GM12878 (cell line): ENCODE measurements at regions not wholly inside any gene's neighbourhood (a gene's known extent, or its start where the extent isn't known, plus 50 kb on each side); places are given as distances from the start of the nearest gene placed in this dataset.

Experiments used
- ATAC-seq: fragments of 200-7000 bp; cut with Tn5 transposase; 3 replicates; pipeline ENCODE4 v1.9.1; 2020; ENCODE audit warnings: mild to moderate bottlenecking, moderate library complexity
- BruUV-seq: library from RNA; stranded (reverse); fragments of 400-500 nt; replicated peaks from 2 replicates; lab custom pipeline; 2021; lab: Mats Ljungman, UMichigan
- CTCF ChIA-PET: fragments of 300-600 bp; sonication (Branson Sonifier 250); formaldehyde crosslinking; extraction: SDS; loops from one replicate; lab custom pipeline; 2021; ENCODE audit warnings: inconsistent platforms; lab: Yijun Ruan, JAX
- POLR2A ChIA-PET: fragments of 350-600 bp; formaldehyde crosslinking; extraction: SDS; loops from one replicate; lab custom pipeline; 2021; ENCODE audit warnings: inconsistent platforms; lab: Charles Lee
- RAD21 ChIA-PET: fragments of 300-600 bp; sonication (Branson Sonifier 250); formaldehyde crosslinking; loops from one replicate; lab custom pipeline; 2023; ENCODE audit warnings: antibody characterized with exemption; ENCODE audit not compliant: unreplicated experiment; lab: Charles Lee
- SMC1A ChIA-PET: fragments of 300-600 bp; sonication (Branson Sonifier 250); formaldehyde crosslinking; loops from one replicate; lab custom pipeline; 2023; ENCODE audit not compliant: unreplicated experiment, uncharacterized antibody; lab: Charles Lee
- DNase-seq: peaks from one replicate; pipeline ENCODE4 v3.0.0-alpha.2; 2011; ENCODE audit warnings: low read depth, low spot score
- FAIRE-seq: peaks from 3 replicates; lab custom pipeline; 2011; peaks lifted over from hg19 to GRCh38; lab: Jason Lieb, UNC
- H2AFZ ChIP-seq: 2 replicates; pipeline ENCODE4 v1.6.0; 2011; ENCODE audit warnings: low read depth, low read length, control low read depth; ENCODE audit not compliant: control insufficient read depth
- H3K27ac ChIP-seq: 2 replicates; pipeline ENCODE4 v1.5.1; 2011; ENCODE audit warnings: control low read depth; ENCODE audit not compliant: control insufficient read depth, insufficient read depth
- H3K27me3 ChIP-seq, 2 experiments: replicated peaks in 1 of 2; 2 replicates each; pipeline versions ENCODE4 v1.6.0 to v1.6.1; 2011; ENCODE audit warnings: low read length in 1 of 2; ENCODE audit not compliant: control insufficient read depth in 2 of 2, insufficient read depth in 2 of 2
- H3K36me3 ChIP-seq, 2 experiments: 2 replicates each; pipeline ENCODE4 v1.5.1; 2011; ENCODE audit warnings: low read length in 1 of 2; ENCODE audit not compliant: control insufficient read depth in 2 of 2, insufficient read depth in 2 of 2
- H3K4me1 ChIP-seq: 2 replicates; pipeline ENCODE4 v1.6.1; 2011; ENCODE audit warnings: mild to moderate bottlenecking, low read length, moderate library complexity, mixed read lengths; ENCODE audit not compliant: control insufficient read depth, insufficient read depth
- H3K4me2 ChIP-seq: 2 replicates; pipeline ENCODE4 v1.6.0; 2011; ENCODE audit warnings: control low read depth; ENCODE audit not compliant: control insufficient read depth, insufficient read depth
- H3K4me3 ChIP-seq: fragments of 200-600 bp; sonication (generic); 2 replicates; pipeline ENCODE4 v1.5.1; 2016
- H3K79me2 ChIP-seq: 2 replicates; pipeline ENCODE4 v1.6.0; 2011; ENCODE audit warnings: low read length; ENCODE audit not compliant: control insufficient read depth, insufficient read depth
- H3K9ac ChIP-seq: 2 replicates; pipeline ENCODE4 v1.8.0; 2011; ENCODE audit warnings: low read length, control low read depth, mixed read lengths; ENCODE audit not compliant: control insufficient read depth, insufficient read depth
- H3K9me3 ChIP-seq: replicated peaks from 3 replicates; pipeline ENCODE4 v1.5.1; 2011; ENCODE audit warnings: mild to moderate bottlenecking, low read length; ENCODE audit not compliant: control insufficient read depth, insufficient read depth
- H4K20me1 ChIP-seq: 2 replicates; pipeline ENCODE4 v1.6.0; 2011; ENCODE audit not compliant: control insufficient read depth, insufficient read depth
- CHD1 ChIP-seq: IDR thresholded peaks from 2 replicates; pipeline ENCODE4 v1.6.1; 2012; ENCODE audit warnings: low read depth, low read length, improper control_type of control experiment
- E2F8 ChIP-seq: fragments of 450-650 bp; IDR thresholded peaks from 2 replicates; pipeline ENCODE4 v1.6.1; 2018; ENCODE audit warnings: mild to moderate bottlenecking, low read depth, moderate library complexity; ENCODE audit not compliant: partially characterized antibody
- ESRRA ChIP-seq: IDR thresholded peaks from 2 replicates; pipeline ENCODE4 v1.6.1; 2012; ENCODE audit warnings: mild to moderate bottlenecking, low read length, improper control_type of control experiment
- KAT2A ChIP-seq: conservative IDR thresholded peaks from 2 replicates; pipeline ENCODE4 v1.6.1; 2011; ENCODE audit warnings: low read depth, low read length; ENCODE audit not compliant: control insufficient read depth
- PKNOX1 ChIP-seq: fragments of 450-650 bp; IDR thresholded peaks from 2 replicates; pipeline ENCODE4 v1.6.1; 2016; ENCODE audit warnings: mild to moderate bottlenecking
- POU2F2 ChIP-seq: IDR thresholded peaks from 3 replicates; pipeline ENCODE4 v1.6.1; 2011; ENCODE audit warnings: low read depth, mild to moderate bottlenecking, low read length, borderline replicate concordance
- SIX5 ChIP-seq: IDR thresholded peaks from 2 replicates; pipeline ENCODE4 v1.6.1; 2011; ENCODE audit warnings: mild to moderate bottlenecking, low read depth, low read length, moderate library complexity; ENCODE audit not compliant: severe bottlenecking
- SMC3 ChIP-seq: IDR thresholded peaks from 2 replicates; pipeline ENCODE4 v1.6.1; 2011; ENCODE audit warnings: low read length, improper control_type of control experiment, borderline replicate concordance
- SP1 ChIP-seq: IDR thresholded peaks from one replicate; pipeline ENCODE4 v1.6.1; 2011; ENCODE audit warnings: low read depth, low read length
- STAT1 ChIP-seq: fragments of 450-650 bp; conservative IDR thresholded peaks from 2 replicates; pipeline ENCODE4 v1.6.1; 2014; ENCODE audit warnings: antibody characterized with exemption, mild to moderate bottlenecking
- WGBS: methylation state at CpG from one replicate; pipeline ENCODE4 v1.1.6; 2016; ENCODE audit warnings: low lambda C conversion rate; ENCODE audit not compliant: insufficient replicate concordance, insufficient coverage; ENCODE audit errors: missing lambda C conversion rate; 5-methylcytosine and 5-hydroxymethylcytosine counted together
- in situ Hi-C: fragments of 300-500 bp; cut with MboI; formaldehyde crosslinking; loops from 9 replicates; pipeline ENCODE4 v1.14.3; 2018; ENCODE audit warnings: mixed read lengths
- intact Hi-C: fragments of 100-400 bp; cut with micrococcal nuclease; formaldehyde crosslinking; loops from one replicate; pipeline ENCODE4 v1.14.2; 2022; ENCODE audit not compliant: unreplicated experiment

- Histone ChIP-seq H3K27me3 (no peaks in the 10 kb centered on the region; a peak in 1 of 4 replicates), H3K9me3 (no peaks in the 10 kb centered on the region; the same call in 1 of the 3 replicates), H3K4me1 (peaks cover 14% of the 10 kb centered on the region), H3K4me2 (no peak overlapping the region), H3K79me2 (no peaks in the 10 kb centered on the region), H3K4me3 (no peak overlapping the region), H4K20me1 (no peaks in the 10 kb centered on the region), H2AFZ (no peak overlapping the region), H3K27ac (no peak overlapping the region), H3K9ac (no peak overlapping the region), H3K36me3 (no peaks in the 10 kb centered on the region)
- POLR2A ChIA-PET: interaction anchor here (0.8 to 1.1 kb wide), 2 partner anchors 10 to 43 kb away, joined by 3 to 4 read pairs; no protein-coding TSS in a partner anchor
- FAIRE-seq (no peak), ATAC-seq (no peak), DNase-seq (no peak)
- SMC1A ChIA-PET: interaction anchor here (1.3 to 4.5 kb wide), 5 partner anchors 18 to 27 kb away, joined by 3 to 30 read pairs (median 6); no protein-coding TSS in a partner anchor
- no TSS peak for BruUV-seq
- RAD21 ChIA-PET: interaction anchor here (0.6 to 2.1 kb wide), 3 partner anchors 31 to 186 kb away, joined by 3 to 5 read pairs (median 5); no protein-coding TSS in a partner anchor
- TF ChIP-seq STAT1 (no peak), E2F8 (no peak), SP1 (no peak), CHD1 (no peak), PKNOX1 (no peak), KAT2A (no peak), ESRRA (no peak), SIX5 (no peak), POU2F2 (no peak), SMC3 (no peak)
- CTCF ChIA-PET: interaction anchor here (1.1 to 1.6 kb wide), 5 partner anchors 14 to 340 kb away, joined by 3 to 6 read pairs (median 3); no protein-coding TSS in a partner anchor
- in situ Hi-C loops: no loop called here
- intact Hi-C loops: loop anchor here (5.0 kb wide), 1 partner anchor 111 kb away; no protein-coding TSS in a partner anchor
- 97% methylated on average over 5 of the region's 5 CpGs for WGBS
Measured at GRCh38 chr2:181126311-181126868, 146.0 kb downstream of the UBE2E3 start.
